Activated CD8-positive, alpha-beta memory T cell treated with anti-CD3 and anti-CD28 coated beads, Interleukin-2, amount 50 U/mL, for 48 hours (primary cell): ENCODE measurements at regions not wholly inside any gene's neighbourhood (a gene's known extent, or its start where the extent isn't known, plus 50 kb on each side); places are given as distances from the start of the nearest gene placed in this dataset.

Experiments used
- DNase-seq: peaks from one replicate; pipeline ENCODE4 v3.0.0-alpha.2; 2020

- DNase-seq, result no peak
These were observed 78.0 kb upstream of the CTLA4 start for GRCh38 chr2:203789618-203790017.

- DNase-seq, result no peak
These were observed 77.3 kb upstream of the CTLA4 start for GRCh38 chr2:203790134-203790852.

- DNase-seq, result no peak
These were observed 71.1 kb upstream of the CTLA4 start for GRCh38 chr2:203796248-203797010.

- no peak for DNase-seq
These were observed 70.3 kb upstream of the CTLA4 start for GRCh38 chr2:203797276-203797675.

- DNase-seq, result no peak
These were observed 69.9 kb upstream of the CTLA4 start for GRCh38 chr2:203797712-203798111.

- DNase-seq, result no peak
These were observed 69.1 kb upstream of the CTLA4 start for GRCh38 chr2:203798296-203799087.

GRCh38 chr2:203799908-203800307, 67.7 kb upstream of the CTLA4 start:
- DNase-seq, result no peak

GRCh38 chr2:203800783-203801182, 66.8 kb upstream of the CTLA4 start:
- no peak for DNase-seq

- peak; percentile 72 for DNase-seq
These were observed 65.1 kb upstream of the CTLA4 start for GRCh38 chr2:203802342-203803052.

GRCh38 chr2:203803053-203803429, 64.5 kb upstream of the CTLA4 start:
- no peak for DNase-seq

- DNase-seq, result no peak
These were observed 63.5 kb upstream of the CTLA4 start for GRCh38 chr2:203804070-203804469.

GRCh38 chr2:203804764-203805485, 62.6 kb upstream of the CTLA4 start:
- no peak for DNase-seq

- no peak for DNase-seq
These were observed 62.1 kb upstream of the CTLA4 start for GRCh38 chr2:203805486-203805838.

GRCh38 chr2:203806761-203807160, 60.8 kb upstream of the CTLA4 start:
- no peak for DNase-seq

GRCh38 chr2:203808046-203808750, 59.4 kb upstream of the CTLA4 start:
- DNase-seq, result no peak

- DNase-seq, result no peak
These were observed 58.5 kb upstream of the CTLA4 start for GRCh38 chr2:203809084-203809521.

GRCh38 chr2:203809991-203810510, 57.5 kb upstream of the CTLA4 start:
- no peak for DNase-seq

GRCh38 chr2:203811491-203812221, 55.9 kb upstream of the CTLA4 start:
- peak; percentile 79 for DNase-seq

GRCh38 chr2:203812294-203813221, 55.0 kb upstream of the CTLA4 start:
- no peak for DNase-seq

GRCh38 chr2:203813684-203814083, 53.9 kb upstream of the CTLA4 start:
- DNase-seq, result no peak
